IMR-90 (cell line): ENCODE measurements at regions not wholly inside any gene's neighbourhood (a gene's known extent, or its start where the extent isn't known, plus 50 kb on each side); places are given as distances from the start of the nearest gene placed in this dataset.

Experiments
- ATAC-seq: fragments of 200-7000 bp; cut with Tn5 transposase; 2 replicates; pipeline ENCODE4 v1.9.1; 2020; ENCODE audit warnings: low read depth, mild to moderate bottlenecking, moderate library complexity
- BruUV-seq: library from RNA; stranded (reverse); fragments of 400-500 nt; replicated peaks from 2 replicates; lab custom pipeline; 2021; lab: Mats Ljungman, UMichigan
- CTCF ChIA-PET: fragments of 300-600 bp; formaldehyde crosslinking; extraction: SDS; loops from one replicate; lab custom pipeline; 2021; ENCODE audit warnings: antibody characterized with exemption; lab: Yijun Ruan, JAX
- POLR2A ChIA-PET: fragments of 300-600 bp; sonication (Branson Sonifier 250); formaldehyde crosslinking; loops from one replicate; lab custom pipeline; 2022; ENCODE audit warnings: antibody characterized with exemption; ENCODE audit not compliant: unreplicated experiment; lab: Charles Lee
- DNase-seq: peaks from one replicate; pipeline ENCODE4 v3.0.0; 2013
- H2AFZ ChIP-seq: replicated peaks from 2 replicates; pipeline ENCODE3; 2013; ENCODE audit warnings: low read length, mild to moderate bottlenecking; ENCODE audit not compliant: poor library complexity
- H2AK5ac ChIP-seq: 2 replicates; pipeline ENCODE4 v1.6.1; 2013; ENCODE audit warnings: low read depth, low read length, inconsistent platforms
- H2AK9ac ChIP-seq: replicated peaks from 2 replicates; pipeline ENCODE3; 2013; ENCODE audit warnings: mild to moderate bottlenecking, low read depth, low read length, moderate library complexity; ENCODE audit not compliant: poor library complexity
- H2BK120ac ChIP-seq: 2 replicates; pipeline ENCODE4 v1.6.1; 2013; ENCODE audit warnings: low read depth, low read length, inconsistent platforms
- H2BK15ac ChIP-seq: 3 replicates; pipeline ENCODE4 v1.6.1; 2013; ENCODE audit warnings: low read depth, low read length, inconsistent platforms
- H2BK20ac ChIP-seq: 2 replicates; pipeline ENCODE4 v1.6.1; 2013; ENCODE audit warnings: low read depth, mild to moderate bottlenecking, inconsistent platforms, low read length, moderate library complexity
- H2BK5ac ChIP-seq: 2 replicates; pipeline ENCODE4 v1.6.1; 2013; ENCODE audit warnings: mild to moderate bottlenecking, low read depth, low read length, inconsistent platforms; ENCODE audit not compliant: poor library complexity, severe bottlenecking
- H3K14ac ChIP-seq: replicated peaks from 2 replicates; pipeline ENCODE4 v1.6.1; 2013; ENCODE audit warnings: low read depth, low read length, inconsistent platforms
- H3K18ac ChIP-seq: 2 replicates; pipeline ENCODE4 v1.6.1; 2013; ENCODE audit warnings: low read depth, low read length, control low read depth
- H3K23ac ChIP-seq: 2 replicates; pipeline ENCODE4 v1.6.1; 2013; ENCODE audit warnings: low read depth, low read length, inconsistent platforms
- H3K27ac ChIP-seq: 2 replicates; pipeline ENCODE4 v1.5.1; 2013; ENCODE audit warnings: mild to moderate bottlenecking, control low read depth, low read length; ENCODE audit not compliant: insufficient read depth
- H3K27me3 ChIP-seq: 2 replicates; pipeline ENCODE4 v1.6.1; 2013; ENCODE audit warnings: low read length; ENCODE audit not compliant: control insufficient read depth, insufficient read depth
- H3K36me3 ChIP-seq: 2 replicates; pipeline ENCODE4 v1.6.1; 2013; ENCODE audit warnings: low read length, mixed read lengths; ENCODE audit not compliant: control insufficient read depth, insufficient read depth
- H3K4ac ChIP-seq: 2 replicates; pipeline ENCODE4 v1.6.1; 2013; ENCODE audit warnings: low read depth, low read length, inconsistent platforms
- H3K4me1 ChIP-seq: 2 replicates; pipeline ENCODE4 v1.6.1; 2013; ENCODE audit warnings: low read length, mixed read lengths; ENCODE audit not compliant: control insufficient read depth, insufficient read depth
- H3K4me2 ChIP-seq: 2 replicates; pipeline ENCODE4 v1.6.1; 2013; ENCODE audit warnings: low read depth, mild to moderate bottlenecking, control low read depth, low read length, moderate library complexity
- H3K4me3 ChIP-seq: 2 replicates; pipeline ENCODE4 v1.5.1; 2013; ENCODE audit warnings: low read depth, mild to moderate bottlenecking, control low read depth, low read length, moderate library complexity; ENCODE audit not compliant: insufficient read depth
- H3K56ac ChIP-seq: 2 replicates; pipeline ENCODE4 v1.6.1; 2013; ENCODE audit warnings: low read length, inconsistent platforms; ENCODE audit not compliant: insufficient read depth; ENCODE audit errors: extremely low read depth
- H3K79me1 ChIP-seq, 2 experiments: 2 replicates each; pipeline ENCODE4 v1.6.1; 2013; ENCODE audit warnings: low read length in 2 of 2, inconsistent platforms in 1 of 2, low read depth in 1 of 2
- H3K9ac ChIP-seq: 2 replicates; pipeline ENCODE4 v1.6.1; 2013; ENCODE audit warnings: low read depth, low read length, control low read depth
- H3K9me1 ChIP-seq: 2 replicates; pipeline ENCODE4 v1.6.1; 2013; ENCODE audit warnings: low read length, inconsistent platforms; ENCODE audit not compliant: insufficient read depth
- H3K9me3 ChIP-seq: 2 replicates; pipeline ENCODE4 v1.6.1; 2013; ENCODE audit warnings: low read length; ENCODE audit not compliant: control insufficient read depth, insufficient read depth
- H4K20me1 ChIP-seq: 2 replicates; pipeline ENCODE4 v1.6.1; 2013; ENCODE audit warnings: low read length, inconsistent platforms; ENCODE audit not compliant: insufficient read depth
- H4K5ac ChIP-seq: 2 replicates; pipeline ENCODE4 v1.6.1; 2013; ENCODE audit warnings: mild to moderate bottlenecking, low read depth, low read length, control low read depth
- H4K8ac ChIP-seq, 2 experiments: 2 replicates each; pipeline ENCODE4 v1.6.1; 2013; ENCODE audit warnings: low read depth in 2 of 2, low read length in 2 of 2, control low read depth in 1 of 2, inconsistent platforms in 1 of 2
- H4K91ac ChIP-seq: 2 replicates; pipeline ENCODE4 v1.6.1; 2013; ENCODE audit warnings: low read depth, low read length, inconsistent platforms; ENCODE audit not compliant: insufficient read depth
- CTCF ChIP-seq: conservative IDR thresholded peaks from 2 replicates; pipeline ENCODE4 v1.5.1; 2012; ENCODE audit warnings: mild to moderate bottlenecking, low read depth, low read length, improper control_type of control experiment
- MXI1 ChIP-seq: IDR thresholded peaks from 2 replicates; pipeline ENCODE4 v1.6.1; 2012; ENCODE audit warnings: low read depth, mild to moderate bottlenecking, low read length, moderate library complexity, borderline replicate concordance
- RFX5 ChIP-seq: IDR thresholded peaks from 2 replicates; pipeline ENCODE4 v1.8.0; 2012; ENCODE audit warnings: low read depth, mild to moderate bottlenecking, low read length, moderate library complexity
- SMC3 ChIP-seq: fragments of 150-350 bp; IDR thresholded peaks from 2 replicates; pipeline ENCODE4 v1.6.1; 2016; ENCODE audit warnings: low read depth, mild to moderate bottlenecking, antibody characterized with exemption, low read length, moderate library complexity
- USF2 ChIP-seq: fragments of 150-350 bp; IDR thresholded peaks from 2 replicates; pipeline ENCODE4 v1.6.1; 2017; ENCODE audit warnings: mild to moderate bottlenecking, antibody characterized with exemption, low read length, low read depth
- WGBS, 2 experiments: methylation state at CpG; one replicate each; pipeline versions ENCODE4 v1.1.5 to v1.1.7; 2013; ENCODE audit warnings: missing lambda C conversion rate in 2 of 2; ENCODE audit not compliant: insufficient read length in 1 of 2; ENCODE audit errors: extremely low coverage in 2 of 2; 5-methylcytosine and 5-hydroxymethylcytosine counted together
- dilution Hi-C: fragments of 300-500 bp; cut with HindIII; formaldehyde crosslinking; loops from one replicate; pipeline ENCODE4 v1.14.3; 2018; ENCODE audit warnings: low sequenced_read_pairs; ENCODE audit not compliant: unreplicated experiment
- in situ Hi-C: fragments of 300-500 bp; cut with MboI; formaldehyde crosslinking; loops from 3 replicates; pipeline ENCODE4 v1.14.3; 2019; ENCODE audit warnings: low sequenced_read_pairs, inconsistent platforms, mixed read lengths
- intact Hi-C: fragments of 100-400 bp; cut with micrococcal nuclease; formaldehyde crosslinking; loops from 2 replicates; pipeline ENCODE4 v1.10.0; 2022

- Histone ChIP-seq H2BK120ac (no peak overlapping the region), H4K20me1 (no peaks in the 10 kb centered on the region), H2AK9ac (no peak overlapping the region), H3K79me1 (no peaks in the 10 kb centered on the region), H3K36me3 (no peaks in the 10 kb centered on the region), H3K9me1 (0 out of 2 replicates have a peak, but pooled peaks cover 3% of the 10 kb centered on the region), H2AFZ (no peak overlapping the region), H3K9me3 (no peaks in the 10 kb centered on the region), H4K5ac (no peak overlapping the region), H3K56ac (no peak overlapping the region), H3K27me3 (no peaks in the 10 kb centered on the region), H4K8ac (no peak overlapping the region), H4K91ac (no peak overlapping the region), H2BK5ac (no peak overlapping the region), H3K27ac (no peak overlapping the region), H3K4me3 (no peak overlapping the region), H3K18ac (no peak overlapping the region), H2BK20ac (no peak overlapping the region), H3K4ac (no peak overlapping the region), H2AK5ac (no peak overlapping the region), H3K23ac (no peak overlapping the region), H3K9ac (no peak overlapping the region), H3K4me1 (peaks cover 1% of the 10 kb centered on the region; the same call in 1 of the 2 replicates), H2BK15ac (no peak overlapping the region; the same call in 2 of the 3 replicates), H3K14ac (no peak overlapping the region), H3K4me2 (no peak overlapping the region)
- BruUV-seq, result no TSS peak
- POLR2A ChIA-PET, result no interaction called here
- in situ Hi-C loops, result no loop called here
- CTCF ChIA-PET, result no interaction called here
- dilution Hi-C loops, result no loop called here
- intact Hi-C loops, result loop anchor here (5.0 kb wide), 1 partner anchor 46 kb away; no protein-coding TSS in a partner anchor
- ATAC-seq, result peak; percentile 67
- DNase-seq, result peak; percentile 91
- WGBS, 2 experiments, result 69% methylated on average over 3 of the region's 4 CpGs; no CpG with 5 or more reads in 1 of the 2 experiments
- no peak for TF ChIP-seq RFX5
- TF ChIP-seq CTCF, result no peak
- no peak for TF ChIP-seq SMC3
- TF ChIP-seq USF2, result peak; percentile 53; the same call in 1 of the 2 replicates
- 0 out of 2 replicates have a peak, but pooled peaks have one; percentile 61 for TF ChIP-seq MXI1
These were observed 58.7 kb upstream of the GADD45A start for GRCh38 chr1:67626090-67626860.
